Left ventricle myocardium inferior (tissue), 1 donor: ENCODE measurements at regions not wholly inside any gene's neighbourhood (a gene's known extent, or its start where the extent isn't known, plus 50 kb on each side); places are given as distances from the start of the nearest gene placed in this dataset.

Experiments
- DNase-seq: peaks from one replicate; pipeline ENCODE4 v3.0.0-alpha.2; 2020
- H3K27ac ChIP-seq: fragments of 200-600 bp; replicated peaks from 2 replicates; pipeline ENCODE4 v1.8.0; 2021
- H3K27me3 ChIP-seq: fragments of 200-600 bp; 2 replicates; pipeline ENCODE4 v1.8.0; 2021; ENCODE audit warnings: low read depth
- H3K36me3 ChIP-seq: fragments of 200-600 bp; 2 replicates; pipeline ENCODE4 v1.8.0; 2021
- H3K4me1 ChIP-seq: fragments of 200-600 bp; 2 replicates; pipeline ENCODE4 v1.8.0; 2021
- H3K4me3 ChIP-seq: fragments of 200-600 bp; 2 replicates; pipeline ENCODE4 v1.8.0; 2021; ENCODE audit warnings: mild to moderate bottlenecking, moderate library complexity
- H3K9me3 ChIP-seq: fragments of 200-600 bp; replicated peaks from 2 replicates; pipeline ENCODE4 v1.8.0; 2021
- intact Hi-C: fragments of 100-400 bp; cut with micrococcal nuclease; formaldehyde crosslinking; loops from one replicate; pipeline ENCODE4 v1.11.0; 2022
- TF ChIP-seq, protein P1 (sequence below): fragments of 200-600 bp; IDR thresholded peaks from 2 replicates; pipeline ENCODE4 v1.8.0; 2021; ENCODE audit warnings: antibody characterized with exemption, mild to moderate bottlenecking, borderline replicate concordance
- donor health status: DM: no; HTN: yes; CAD: no; lungs with severe emphysema.

DNA sequence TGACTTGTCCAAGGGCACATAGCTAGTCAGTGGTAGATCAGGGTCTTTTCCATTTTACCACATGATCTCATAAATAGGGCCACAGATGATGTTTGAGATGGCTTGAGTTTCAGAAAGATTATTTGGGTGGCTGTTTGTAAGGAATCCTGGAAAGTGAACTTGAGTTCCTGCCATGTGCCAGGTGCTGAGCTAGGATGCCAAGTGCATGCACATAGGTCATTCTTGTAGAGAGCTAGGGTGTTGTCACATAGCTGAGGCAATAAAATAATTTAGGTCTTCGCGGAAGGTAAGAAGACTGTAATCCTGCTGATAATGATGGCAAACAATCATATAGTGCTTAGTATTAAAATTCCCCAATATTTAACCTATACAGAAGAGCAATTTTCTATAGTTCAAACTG lies 1162.6 kb upstream of the TENM4 start:
- DNase-seq, result no peak
- H3K9me3 ChIP-seq, result no peaks in the 10 kb centered on the region
- TF ChIP-seq, protein P1, sequence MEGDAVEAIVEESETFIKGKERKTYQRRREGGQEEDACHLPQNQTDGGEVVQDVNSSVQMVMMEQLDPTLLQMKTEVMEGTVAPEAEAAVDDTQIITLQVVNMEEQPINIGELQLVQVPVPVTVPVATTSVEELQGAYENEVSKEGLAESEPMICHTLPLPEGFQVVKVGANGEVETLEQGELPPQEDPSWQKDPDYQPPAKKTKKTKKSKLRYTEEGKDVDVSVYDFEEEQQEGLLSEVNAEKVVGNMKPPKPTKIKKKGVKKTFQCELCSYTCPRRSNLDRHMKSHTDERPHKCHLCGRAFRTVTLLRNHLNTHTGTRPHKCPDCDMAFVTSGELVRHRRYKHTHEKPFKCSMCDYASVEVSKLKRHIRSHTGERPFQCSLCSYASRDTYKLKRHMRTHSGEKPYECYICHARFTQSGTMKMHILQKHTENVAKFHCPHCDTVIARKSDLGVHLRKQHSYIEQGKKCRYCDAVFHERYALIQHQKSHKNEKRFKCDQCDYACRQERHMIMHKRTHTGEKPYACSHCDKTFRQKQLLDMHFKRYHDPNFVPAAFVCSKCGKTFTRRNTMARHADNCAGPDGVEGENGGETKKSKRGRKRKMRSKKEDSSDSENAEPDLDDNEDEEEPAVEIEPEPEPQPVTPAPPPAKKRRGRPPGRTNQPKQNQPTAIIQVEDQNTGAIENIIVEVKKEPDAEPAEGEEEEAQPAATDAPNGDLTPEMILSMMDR, result no peak
- H3K27me3 ChIP-seq, result no peaks in the 10 kb centered on the region
- H3K4me3 ChIP-seq, result no peak overlapping the region
- intact Hi-C loops, result no loop called here
- H3K27ac ChIP-seq, result no peak overlapping the region
- H3K4me1 ChIP-seq, result no peaks in the 10 kb centered on the region
- H3K36me3 ChIP-seq, result no peaks in the 10 kb centered on the region

DNA sequence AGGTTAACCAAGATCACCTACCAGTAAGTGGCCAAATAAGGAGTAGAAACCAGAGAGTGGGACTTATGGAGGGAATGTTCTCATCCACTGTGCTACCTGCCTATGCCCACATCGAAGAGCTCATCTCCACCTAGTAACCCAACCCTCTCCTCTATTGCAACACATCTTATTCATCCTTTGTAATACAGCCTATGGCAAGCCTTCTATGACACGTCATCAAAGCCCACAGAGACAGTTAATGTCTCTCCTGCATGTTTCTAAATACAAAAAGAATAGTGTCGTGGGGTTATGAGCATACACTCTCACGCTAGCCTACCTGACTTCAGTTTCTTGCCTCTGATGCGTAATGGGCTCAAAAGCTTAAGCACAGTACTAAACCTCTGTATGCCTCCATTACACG lies 1158.1 kb upstream of the TENM4 start:
- no peaks in the 10 kb centered on the region for H3K27me3 ChIP-seq
- DNase-seq, result no peak
- no peak overlapping the region for H3K4me3 ChIP-seq
- H3K27ac ChIP-seq, result no peak overlapping the region
- H3K36me3 ChIP-seq, result no peaks in the 10 kb centered on the region
- H3K4me1 ChIP-seq, result no peaks in the 10 kb centered on the region
- no peaks in the 10 kb centered on the region for H3K9me3 ChIP-seq
- TF ChIP-seq, protein P1, result no peak
- intact Hi-C loops, result no loop called here

DNA sequence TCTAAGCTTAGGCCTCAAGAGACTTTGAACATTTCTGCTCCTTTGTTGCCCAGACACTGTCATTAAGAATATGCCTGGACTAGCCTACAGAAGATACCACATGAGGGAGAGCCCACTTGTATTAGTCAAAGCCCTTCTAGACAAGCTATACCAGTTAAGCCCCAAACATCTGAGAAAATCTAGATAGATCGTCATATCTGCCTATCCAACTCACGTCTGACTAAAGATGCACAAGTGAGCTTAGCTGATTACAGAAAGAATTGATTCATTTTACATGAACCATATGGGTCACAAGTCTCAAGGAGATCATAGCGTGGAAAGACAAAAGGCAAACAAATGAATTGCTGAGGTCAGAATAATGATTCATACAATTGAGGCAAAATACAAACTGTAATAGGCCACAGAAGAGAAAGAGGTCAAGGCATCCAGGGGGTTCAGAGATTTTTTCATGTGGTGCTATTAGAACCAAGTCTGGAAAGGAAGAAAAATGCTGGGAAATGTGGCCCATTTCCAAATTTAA lies 1155.5 kb upstream of the TENM4 start:
- DNase-seq, result no peak
- Histone ChIP-seq H3K9me3 (no peaks in the 10 kb centered on the region), H3K27me3 (no peaks in the 10 kb centered on the region), H3K36me3 (no peaks in the 10 kb centered on the region), H3K4me1 (no peaks in the 10 kb centered on the region), H3K4me3 (no peak overlapping the region), H3K27ac (no peak overlapping the region)
- TF ChIP-seq, protein P1, result no peak
- intact Hi-C loops, result no loop called here

DNA sequence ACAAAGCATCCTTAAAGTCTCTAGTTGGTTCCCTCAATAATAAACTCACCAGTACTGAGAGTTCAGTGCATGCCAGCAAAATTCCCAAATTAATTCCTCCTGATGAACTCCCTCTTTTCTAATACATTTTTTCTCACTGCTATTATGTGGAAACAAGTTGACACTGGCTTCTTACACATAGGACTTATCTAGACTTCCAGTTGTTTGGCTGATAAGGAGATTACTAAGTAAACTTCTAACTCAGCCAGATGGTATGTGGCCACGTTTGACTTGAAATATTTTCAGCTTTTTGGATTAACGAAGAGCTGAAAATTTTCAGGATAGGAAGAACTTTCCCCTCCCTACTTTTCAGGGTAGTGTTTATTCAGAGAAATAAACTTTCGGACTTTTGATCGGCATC lies 1154.2 kb upstream of the TENM4 start:
- Histone ChIP-seq H3K4me3 (no peak overlapping the region), H3K9me3 (peaks cover 4% of the 10 kb centered on the region), H3K27me3 (no peaks in the 10 kb centered on the region), H3K36me3 (no peaks in the 10 kb centered on the region), H3K27ac (no peak overlapping the region), H3K4me1 (no peaks in the 10 kb centered on the region)
- DNase-seq, result no peak
- TF ChIP-seq, protein P1, result no peak
- intact Hi-C loops, result no loop called here

DNA sequence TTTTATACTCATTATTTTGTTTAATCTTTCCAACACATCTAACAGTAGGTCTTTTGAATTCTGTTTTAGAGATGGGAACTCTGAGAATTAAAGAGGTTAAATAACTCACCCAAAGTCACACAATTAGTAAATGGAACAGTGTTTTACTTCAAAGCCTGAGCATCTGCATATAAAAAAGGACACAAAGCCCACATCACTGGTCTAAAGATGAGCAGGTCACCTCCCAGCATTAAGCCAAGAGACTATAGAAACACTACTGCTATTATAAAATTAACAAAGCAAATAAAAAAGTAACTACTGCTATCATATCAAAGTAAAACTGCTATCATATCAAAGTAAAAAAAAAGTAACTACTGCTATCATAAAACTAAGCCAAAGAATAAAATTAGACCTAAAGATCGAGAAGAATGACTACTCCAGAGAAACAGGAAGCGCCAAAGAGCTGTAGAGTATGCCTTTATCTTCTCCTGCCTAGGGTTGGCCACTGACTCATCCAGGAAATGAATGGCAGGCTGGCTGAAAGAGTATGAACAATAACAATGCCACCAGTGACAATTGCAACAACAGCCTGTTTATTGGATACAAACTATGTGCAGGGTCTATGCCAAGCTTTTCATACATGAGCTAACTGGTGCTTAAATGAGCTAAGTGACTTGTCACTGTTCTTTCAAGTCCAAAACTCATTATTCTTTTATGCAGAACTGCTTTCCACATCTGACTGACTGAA lies 1153.0 kb upstream of the TENM4 start:
- H3K4me3 ChIP-seq, result no peak overlapping the region
- no peaks in the 10 kb centered on the region for H3K36me3 ChIP-seq
- H3K27me3 ChIP-seq, result no peaks in the 10 kb centered on the region
- H3K4me1 ChIP-seq, result no peaks in the 10 kb centered on the region
- intact Hi-C loops, result no loop called here
- DNase-seq, result no peak
- TF ChIP-seq, protein P1, result no peak
- H3K9me3 ChIP-seq, result peaks cover 4% of the 10 kb centered on the region
- H3K27ac ChIP-seq, result no peak overlapping the region
